NCI-H187 (cell line): ENCODE measurements at regions not wholly inside any gene's neighbourhood (a gene's known extent, or its start where the extent isn't known, plus 50 kb on each side); places are given as distances from the start of the nearest gene placed in this dataset.
A peak's percentile ranks its signal among the peaks of the same experiment; 100 is the strongest.

Experiments
- DNase-seq, 2 experiments: peaks; one replicate each; lab custom pipeline; 2025; lab: John Stamatoyannopoulos, UW

DNA sequence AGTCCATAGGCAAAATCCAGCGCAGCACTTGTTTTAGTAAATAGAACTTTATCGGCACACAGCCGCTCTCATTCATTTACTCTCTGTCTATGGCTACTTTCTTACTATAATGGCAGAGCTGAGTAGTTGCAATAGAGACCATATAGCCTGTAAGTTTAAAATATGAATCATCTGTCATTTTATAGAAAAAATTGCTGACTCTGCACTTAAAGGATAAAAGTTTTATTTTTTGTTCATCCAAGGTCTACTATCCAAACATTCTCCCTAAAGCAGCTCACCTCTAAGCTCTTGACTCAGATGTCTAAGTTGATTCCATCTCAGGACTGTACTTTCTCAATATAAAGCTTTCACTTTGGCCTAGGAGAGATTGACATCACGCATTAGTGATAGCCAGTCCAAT, 825.7 kb downstream of the OLFM4 start:
- no peak for DNase-seq

GRCh38 chr13:53856573-53857195, 828.1 kb downstream of the OLFM4 start:
- no peak for DNase-seq

DNA sequence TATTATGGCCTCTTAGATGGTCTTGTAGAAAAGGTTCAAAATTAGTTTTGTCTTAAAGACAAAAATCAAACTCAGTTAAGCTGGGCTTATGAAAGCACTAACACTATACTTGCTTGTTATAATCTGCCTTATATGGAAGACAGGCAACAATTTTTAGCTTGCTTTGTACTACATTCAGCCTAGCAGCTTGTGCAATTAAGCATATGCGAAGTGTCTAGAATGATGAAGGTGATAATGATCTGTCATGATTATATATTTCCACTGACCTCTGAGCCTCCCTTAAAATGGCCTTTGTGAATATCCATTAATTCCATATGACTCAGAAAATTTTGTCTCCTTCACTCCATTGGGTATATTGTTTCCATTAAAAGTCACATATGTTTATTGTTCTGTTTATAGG, 834.9 kb downstream of the OLFM4 start:
- no peak for DNase-seq

GRCh38 chr13:53873558-53873957, 844.9 kb downstream of the OLFM4 start:
- peak; percentile 30 to 76 for DNase-seq

GRCh38 chr13:53878861-53879260, 850.2 kb downstream of the OLFM4 start:
- DNase-seq, result no peak

GRCh38 chr13:53885997-53886396, 857.4 kb downstream of the OLFM4 start:
- no peak for DNase-seq

- no peak for DNase-seq
Observed at GRCh38 chr13:53890696-53891095, 862.1 kb downstream of the OLFM4 start.

- DNase-seq, result no peak
Observed at GRCh38 chr13:53901593-53901992, 873.0 kb downstream of the OLFM4 start.

- DNase-seq, result no peak
Observed at GRCh38 chr13:53907891-53908290, 879.3 kb downstream of the OLFM4 start.

DNA sequence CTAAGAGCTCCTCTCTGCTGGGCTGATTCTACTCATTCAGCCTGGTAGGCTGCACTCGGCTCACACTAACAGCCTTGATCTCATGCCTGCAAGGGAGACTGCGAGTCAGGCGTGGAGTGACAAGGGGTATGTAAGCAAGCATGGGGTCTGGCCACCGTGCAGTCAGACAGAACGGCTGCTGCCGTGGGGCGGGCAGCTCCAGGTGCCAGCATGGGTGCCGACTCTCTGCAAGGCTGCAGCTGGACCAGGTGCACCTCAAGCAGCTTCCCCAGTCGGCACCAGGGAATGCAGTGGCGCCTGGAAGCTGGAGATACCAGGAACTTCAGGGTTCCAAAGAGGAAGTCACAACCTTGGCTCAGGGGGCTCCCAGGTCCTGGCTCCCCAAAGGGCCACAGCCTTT, 892.3 kb downstream of the OLFM4 start:
- no peak for DNase-seq

- no peak for DNase-seq
Observed at GRCh38 chr13:53921473-53921872, 892.9 kb downstream of the OLFM4 start.

DNA sequence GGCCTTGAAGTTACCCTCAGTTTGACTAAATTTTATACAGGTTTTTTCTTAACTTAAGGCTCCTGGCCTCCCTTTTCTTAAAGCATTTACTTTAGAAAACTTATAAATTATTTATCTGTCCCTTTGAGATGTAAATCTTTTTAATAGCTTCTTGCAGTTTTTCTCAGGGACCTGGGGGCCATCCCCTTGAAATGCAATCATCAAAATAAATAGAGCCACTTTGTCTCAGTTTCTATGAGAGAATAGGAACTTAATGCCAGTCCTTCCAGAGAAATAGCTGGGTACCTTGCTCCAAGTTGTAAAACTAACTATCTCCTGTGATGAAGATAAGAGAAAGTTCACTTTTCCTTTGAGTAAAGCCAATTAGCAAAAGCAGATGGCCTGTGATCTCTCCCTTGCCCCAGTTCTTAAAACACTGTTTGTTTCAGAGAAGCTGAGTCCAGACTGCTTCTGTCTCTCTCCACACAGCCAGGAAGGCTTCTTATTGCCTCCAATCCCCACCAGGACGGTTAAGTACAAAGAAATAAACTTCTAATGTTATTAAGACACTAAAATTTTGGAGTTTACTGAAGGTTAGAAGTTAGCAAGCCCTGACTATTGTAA, 913.1 kb downstream of the OLFM4 start:
- no peak for DNase-seq

DNA sequence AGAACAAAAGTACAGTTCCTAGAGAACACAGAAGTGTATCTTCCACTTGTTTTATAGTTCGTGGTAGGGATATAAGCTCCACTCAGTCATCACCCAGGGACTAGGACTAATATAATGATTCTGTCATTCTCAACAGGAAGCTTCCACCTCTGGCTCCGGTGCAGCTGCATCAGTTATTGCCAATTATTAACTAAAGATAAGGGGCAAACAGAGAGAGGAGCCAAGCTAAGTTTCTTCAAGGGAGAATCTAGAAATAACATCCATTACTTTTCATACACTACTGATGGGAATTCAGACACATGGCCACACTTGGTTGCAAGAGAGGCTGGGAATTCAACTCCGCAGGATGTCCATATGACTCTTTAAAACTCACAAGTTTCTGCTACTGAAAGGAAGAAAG, 917.9 kb downstream of the OLFM4 start:
- DNase-seq, result no peak

GRCh38 chr13:53953183-53953582, 924.6 kb downstream of the OLFM4 start:
- DNase-seq, result no peak
